NCI-H2227 (cell line): ENCODE measurements at regions not wholly inside any gene's neighbourhood (a gene's known extent, or its start where the extent isn't known, plus 50 kb on each side); places are given as distances from the start of the nearest gene placed in this dataset.

Source experiments
- DNase-seq: peaks from one replicate; lab custom pipeline; 2025; ENCODE audit not compliant: unreplicated experiment; lab: John Stamatoyannopoulos, UW

DNA sequence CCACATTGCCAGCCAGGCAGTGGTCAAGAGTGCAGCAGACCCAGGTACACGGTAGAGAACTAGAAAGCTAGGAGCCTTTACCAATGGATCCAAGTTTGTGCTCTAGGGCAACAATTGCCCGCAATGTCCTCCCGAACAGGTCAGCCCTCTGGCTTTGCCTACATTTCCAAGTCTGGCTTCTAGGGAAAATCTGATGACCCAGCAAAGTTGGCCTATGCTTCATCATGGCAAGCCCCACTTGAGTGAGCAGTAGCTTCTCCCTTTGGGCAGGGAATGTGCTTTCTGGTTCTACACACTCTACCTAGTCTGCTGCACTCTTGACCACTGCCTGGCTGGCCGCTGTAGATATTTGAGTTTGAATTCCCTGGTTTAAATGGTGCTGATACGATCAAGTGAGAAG lies 361.6 kb upstream of the NR2F2 start:
- DNase-seq, result no peak

DNA sequence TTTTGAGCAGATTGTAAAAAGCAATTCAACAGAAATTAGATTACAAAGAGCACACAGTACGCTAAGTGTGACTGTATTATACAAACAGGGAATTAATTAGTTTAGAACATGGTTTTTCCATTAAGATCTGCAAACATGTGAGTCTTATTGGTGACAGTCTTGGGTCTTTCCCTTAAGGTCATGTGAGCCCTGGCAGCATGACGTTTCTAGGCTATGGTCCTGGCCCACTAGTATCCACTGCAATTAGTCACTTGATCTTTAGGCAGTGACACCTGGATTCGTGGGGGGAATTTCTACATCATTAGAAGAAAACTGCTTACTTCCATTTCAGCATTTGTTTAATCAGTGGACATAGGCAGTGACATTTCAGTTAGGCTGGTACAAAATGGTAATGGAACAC lies 360.2 kb upstream of the NR2F2 start:
- no peak for DNase-seq

DNA sequence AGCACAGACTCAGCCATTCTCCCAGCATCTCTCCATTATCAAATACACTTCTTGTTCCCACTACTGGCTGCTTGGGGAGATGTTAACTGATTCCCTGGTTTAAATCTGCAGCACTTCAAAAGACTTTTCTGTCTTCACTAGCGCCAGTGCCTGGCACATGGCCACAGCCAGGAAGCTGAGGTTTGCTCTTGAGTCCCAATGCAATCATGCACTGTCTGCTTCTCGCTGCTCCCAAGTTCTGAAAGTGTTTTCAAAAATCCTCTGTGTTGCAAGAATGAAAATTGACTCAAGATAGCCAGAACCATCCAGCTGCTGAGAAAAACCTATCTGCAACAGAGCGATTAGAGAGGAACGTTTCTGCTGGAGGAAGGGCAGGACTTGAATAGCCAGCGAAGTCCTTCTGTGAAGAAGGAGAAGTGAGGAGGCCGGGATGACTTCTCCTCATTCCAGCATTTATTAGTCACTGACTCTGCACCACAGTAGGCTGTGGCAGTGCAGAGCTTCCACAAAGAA lies 358.4 kb upstream of the NR2F2 start:
- no peak for DNase-seq

DNA sequence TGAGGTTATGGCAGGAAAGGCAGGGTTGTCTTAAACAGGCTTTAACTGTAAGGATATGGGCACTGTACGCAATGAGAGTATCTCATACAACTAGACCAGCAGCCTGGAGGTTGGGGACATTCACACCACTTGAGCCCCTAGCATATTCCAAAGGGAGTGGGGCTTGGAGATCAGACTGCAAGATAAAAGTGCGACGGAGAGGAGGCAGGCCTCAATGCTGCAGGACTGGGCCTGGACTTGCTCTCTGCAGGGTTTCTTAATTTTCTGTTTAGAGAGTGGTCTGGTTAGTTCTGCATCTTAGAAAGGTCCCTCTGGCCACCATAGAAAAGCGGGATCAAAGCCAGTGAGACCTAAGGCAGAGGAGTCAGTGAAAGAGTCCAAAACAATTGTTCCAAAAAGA lies 357.7 kb upstream of the NR2F2 start:
- no peak for DNase-seq

DNA sequence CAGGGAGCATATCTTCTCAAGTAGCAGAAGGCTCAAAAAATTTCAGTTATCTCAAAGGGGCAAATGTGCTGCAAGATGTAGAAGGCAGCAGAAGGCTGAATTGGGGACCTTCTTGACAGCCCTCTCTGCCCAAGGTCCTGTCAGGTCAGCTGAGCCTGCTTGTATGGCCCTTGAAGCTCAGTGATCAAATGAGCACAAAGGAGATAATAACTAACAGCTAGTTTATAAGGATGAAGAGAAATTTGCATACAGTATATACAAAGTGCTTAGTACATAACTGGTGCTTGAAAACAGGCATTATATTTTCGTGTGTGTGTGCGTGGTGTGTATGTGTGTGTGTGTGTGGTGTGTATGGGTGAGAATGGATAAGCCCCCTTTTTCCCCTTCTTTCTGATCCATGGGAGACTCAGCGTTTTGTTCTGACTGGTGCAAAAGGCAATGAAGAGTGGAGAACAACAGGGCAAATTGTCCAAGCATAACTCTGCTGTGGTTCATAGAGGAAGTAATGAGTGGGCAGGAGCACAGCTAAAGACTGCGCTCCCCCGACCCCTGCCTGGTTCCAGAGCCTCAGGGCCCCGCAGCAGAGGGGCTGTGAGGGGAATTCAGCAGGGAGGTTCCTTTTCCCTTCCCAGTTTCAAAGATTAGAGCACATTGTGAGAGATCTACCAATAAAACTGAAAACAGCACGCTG lies 356.8 kb upstream of the NR2F2 start:
- no peak for DNase-seq

DNA sequence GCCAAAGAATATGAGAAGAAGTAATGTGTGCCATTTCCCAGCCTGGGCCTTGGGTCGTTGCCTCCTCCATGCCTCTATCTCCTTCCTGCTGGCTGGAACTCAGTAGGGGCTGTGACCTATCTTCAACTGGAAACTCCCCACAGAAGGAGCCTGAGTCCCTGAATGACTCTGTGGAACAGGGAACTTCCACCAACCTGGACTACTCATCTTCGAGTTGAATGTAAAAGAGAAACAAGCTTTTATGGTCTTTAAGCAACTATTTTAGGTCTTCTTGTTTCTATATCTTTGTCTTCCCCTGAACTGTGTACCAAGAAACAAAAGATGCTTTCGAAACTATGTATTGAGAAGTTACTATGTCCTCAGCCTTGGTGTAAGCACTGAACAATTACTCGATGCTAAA lies 355.3 kb upstream of the NR2F2 start:
- no peak for DNase-seq

DNA sequence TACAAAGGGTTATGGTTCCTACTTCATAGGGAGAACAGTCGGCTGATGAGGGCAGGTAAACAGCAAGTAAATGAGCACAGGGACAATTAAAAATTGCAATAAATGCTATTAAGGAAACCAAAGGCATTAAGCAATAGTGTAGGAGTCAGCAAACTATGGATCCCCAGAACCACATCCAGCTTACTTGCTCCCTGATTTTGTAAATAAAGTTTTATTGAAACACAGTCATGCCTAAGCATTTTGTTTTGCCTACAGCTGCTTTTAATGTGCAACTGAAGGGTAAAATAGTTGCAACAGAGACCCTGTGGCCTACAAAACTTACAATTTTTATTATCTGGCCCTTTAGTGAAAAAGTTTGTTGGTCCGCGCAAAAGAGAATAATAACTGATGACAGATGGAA lies 351.2 kb upstream of the NR2F2 start:
- no peak for DNase-seq

DNA sequence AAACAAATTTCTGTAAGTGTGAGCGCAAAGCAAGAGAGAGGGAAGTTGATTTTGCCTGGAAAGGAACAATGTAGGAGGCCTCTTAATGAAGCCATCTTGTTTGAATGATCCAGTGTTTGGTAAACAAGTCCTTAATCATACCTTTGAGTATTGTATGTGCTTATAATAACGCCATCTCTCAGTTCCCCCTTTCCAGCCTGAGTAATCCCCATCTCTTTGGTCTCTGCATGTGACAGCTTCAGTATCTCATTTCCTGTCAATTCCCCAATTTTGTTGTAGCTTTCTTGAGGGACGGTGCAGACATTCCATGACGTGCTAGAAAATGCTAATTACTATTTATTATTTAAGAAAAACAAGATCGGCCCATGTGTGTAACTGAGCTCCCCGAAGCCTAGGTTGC lies 349.3 kb upstream of the NR2F2 start:
- DNase-seq, result no peak

DNA sequence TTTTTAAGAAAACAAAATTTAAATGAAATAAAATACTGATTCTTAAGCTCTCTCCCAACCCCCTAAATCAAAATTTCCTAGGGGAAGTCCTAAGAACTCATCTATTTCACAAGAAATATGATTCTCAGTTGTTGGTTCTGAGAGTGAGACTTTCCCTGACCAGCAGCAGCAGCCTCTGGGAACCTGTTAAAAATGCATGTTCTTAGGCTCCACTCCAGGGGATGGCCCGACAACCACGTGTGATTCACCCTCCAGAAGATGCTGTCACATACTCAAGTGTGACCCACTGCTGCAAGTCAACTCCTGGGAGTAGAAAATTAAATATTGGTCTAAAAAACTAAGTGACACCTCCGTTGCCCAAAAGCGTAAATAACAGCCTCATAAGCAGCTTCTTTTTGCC lies 343.2 kb upstream of the NR2F2 start:
- no peak for DNase-seq

DNA sequence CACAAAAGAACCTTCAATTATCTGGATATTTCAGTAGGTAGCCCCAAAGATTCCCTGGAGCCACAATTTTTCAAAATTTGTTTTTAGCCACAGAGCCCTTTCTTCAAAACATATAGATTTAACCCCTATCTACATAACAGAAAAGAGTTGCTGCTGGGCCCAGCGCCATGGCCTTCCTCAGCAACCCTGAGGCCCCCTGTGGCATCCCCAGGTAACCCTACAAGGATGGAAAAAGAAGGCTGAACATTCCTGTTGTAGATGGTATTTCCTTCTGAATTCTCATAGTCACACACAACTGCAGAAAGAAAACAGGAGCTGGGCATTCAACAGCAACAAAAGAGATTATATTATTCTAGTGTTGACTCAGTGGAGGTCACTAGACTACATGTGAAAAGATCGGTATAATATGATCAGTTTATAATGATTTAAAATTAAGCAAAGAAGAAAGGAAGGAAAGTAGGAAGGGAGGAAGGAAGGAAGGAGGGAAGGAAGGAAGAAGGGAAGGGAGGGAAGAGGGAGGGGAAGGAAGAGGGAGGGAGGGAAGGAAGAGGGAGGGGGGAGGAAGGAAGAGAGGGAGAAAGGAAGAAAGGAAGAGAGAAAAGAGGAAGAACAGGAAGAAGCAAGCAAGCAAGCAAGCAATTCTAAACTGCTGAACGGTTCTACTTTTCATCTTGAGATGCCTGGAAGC lies 342.5 kb upstream of the NR2F2 start:
- no peak for DNase-seq

DNA sequence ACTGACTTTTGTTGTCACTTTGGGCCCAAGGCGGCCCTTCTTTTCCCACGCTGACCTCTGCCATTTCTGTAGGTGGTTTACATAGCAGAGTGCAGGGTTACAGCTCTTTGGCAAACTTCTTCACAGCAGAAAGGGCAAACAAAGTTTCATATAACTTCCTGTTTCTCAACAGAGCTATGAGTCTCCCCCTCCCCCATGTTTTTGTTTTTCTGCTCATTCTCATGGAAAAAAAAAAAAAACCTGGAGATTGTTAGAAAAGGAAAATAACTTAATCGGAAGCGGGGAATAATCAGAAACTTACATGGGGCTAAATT lies 342.0 kb upstream of the NR2F2 start:
- no peak for DNase-seq

DNA sequence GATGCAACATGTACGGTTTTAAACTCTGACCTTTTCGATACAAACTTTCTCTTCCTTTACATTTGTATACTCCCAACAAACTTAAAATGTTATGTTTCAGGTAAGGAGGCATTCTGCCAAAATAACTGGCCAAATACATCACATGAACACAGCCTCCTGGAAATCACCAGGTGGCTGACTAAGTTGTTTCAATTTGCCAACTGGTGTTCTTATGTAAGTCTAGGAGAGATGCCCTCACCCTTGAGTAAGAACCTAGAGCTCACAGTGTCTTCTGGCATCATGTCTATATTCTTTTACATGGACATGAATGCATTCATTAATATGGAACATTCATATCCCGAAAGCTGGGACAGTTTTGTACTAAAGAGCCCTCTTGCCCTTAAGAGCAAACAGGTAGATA lies 341.1 kb upstream of the NR2F2 start:
- no peak for DNase-seq

DNA sequence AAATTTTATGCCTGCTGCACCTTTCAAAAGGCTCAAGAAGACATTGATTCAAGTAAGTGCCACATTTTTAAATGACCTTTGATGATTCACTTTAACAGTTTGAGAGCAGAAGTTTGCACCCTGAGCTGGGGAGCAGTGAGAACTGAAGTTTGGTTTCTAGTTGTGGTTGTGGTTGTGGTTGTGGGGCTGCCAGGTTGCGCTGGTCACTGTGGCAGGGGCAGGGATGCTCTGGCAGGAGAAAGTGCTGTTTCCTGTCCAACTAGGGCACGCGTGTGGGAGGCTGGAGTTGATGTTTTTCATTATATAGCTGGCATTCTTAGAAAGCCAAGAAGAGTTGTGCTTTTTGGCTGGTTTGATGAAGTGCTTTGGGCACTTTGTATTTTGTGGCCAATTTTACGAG lies 339.7 kb upstream of the NR2F2 start:
- DNase-seq, result no peak

DNA sequence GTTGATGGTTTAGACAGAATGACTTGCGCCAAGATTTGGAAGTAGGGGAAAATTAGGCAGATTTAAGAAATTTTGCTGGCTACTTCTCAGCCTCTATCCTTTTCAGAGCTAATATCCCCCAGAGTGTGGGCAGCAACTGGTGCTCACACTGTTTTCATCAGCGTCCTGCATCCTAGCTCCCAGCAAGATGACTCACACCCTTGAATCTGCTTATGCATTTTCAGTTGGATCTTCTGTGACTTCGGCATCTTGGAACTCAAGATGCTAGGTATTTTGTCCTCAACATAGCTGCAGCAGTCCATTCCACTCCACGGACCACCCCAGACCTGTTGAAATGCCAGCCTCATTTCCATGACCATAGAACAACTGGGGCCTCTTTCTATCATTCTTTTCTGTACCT lies 336.1 kb upstream of the NR2F2 start:
- DNase-seq, result no peak

DNA sequence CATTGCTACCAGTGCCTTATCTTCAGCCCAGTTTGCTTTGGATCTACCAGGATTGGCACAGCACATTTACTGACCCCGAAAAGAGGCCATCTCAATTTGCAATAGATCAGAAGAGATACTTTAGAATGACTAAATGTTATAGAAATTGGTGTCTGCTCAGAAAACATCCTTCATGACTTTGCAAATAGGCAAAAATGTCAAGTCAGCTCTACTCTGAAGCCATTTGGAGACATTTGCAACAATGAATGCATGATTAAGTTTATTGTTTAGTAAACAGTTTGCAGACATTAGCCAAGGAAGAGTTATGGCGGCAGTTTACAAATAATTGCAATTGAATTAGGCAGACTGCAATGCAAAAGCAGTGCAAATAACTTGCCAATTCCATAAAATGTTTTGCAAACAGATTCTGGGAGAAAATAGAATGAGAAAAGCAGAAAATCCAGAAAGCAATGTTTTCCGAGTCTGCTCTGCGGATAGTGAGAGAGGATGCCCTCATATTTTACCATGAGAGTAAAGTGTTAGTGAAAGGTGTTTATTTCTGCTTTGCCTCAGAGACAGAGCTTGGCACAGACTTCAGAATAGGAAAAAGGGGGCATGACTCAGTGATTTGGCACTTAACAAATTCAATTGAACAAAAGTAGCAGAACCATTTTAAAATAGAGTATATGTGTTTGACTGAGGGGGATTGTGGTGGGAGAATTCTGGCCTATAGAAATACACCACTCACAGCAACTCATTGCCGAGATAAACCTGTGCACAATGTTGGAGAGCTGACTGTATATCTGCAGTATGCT lies 334.9 kb upstream of the NR2F2 start:
- no peak for DNase-seq

DNA sequence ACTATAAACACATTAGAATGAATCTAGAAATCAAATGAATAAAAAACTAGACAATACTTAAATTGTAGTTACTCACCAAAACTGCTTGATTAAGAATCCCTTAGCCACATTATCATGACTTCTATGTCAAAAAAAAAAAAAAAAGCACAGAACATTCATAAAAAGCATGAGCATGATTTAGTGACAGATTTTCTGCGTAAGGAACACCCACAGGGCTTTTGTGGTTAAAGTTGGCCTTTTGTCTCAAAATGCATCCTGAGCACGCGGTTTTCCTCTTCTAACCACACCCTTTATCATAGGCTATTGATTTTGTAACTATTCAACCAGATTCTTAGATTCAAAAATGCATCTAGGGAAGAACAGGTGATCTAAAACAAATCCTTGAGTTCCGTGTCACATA lies 334.0 kb upstream of the NR2F2 start:
- DNase-seq, result no peak

DNA sequence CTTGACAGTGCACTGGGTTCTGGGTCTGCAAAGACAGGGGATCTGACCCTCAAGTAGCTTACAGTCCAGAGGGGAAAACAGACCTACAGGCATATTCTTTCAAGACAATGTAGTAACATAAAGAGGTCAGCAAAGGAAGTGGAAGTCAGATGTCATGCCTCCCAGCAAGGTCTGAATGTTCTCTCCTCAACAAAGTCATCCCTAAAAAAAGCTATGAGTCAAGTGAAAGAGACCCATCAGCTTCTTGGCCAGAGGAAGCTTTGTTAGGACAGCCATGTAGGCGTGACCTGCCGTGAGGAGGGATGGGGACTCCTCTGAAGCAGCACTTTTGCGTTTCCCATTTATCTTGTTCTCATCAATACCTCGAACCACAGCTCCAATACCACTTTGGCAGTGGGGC lies 331.6 kb upstream of the NR2F2 start:
- DNase-seq, result no peak

DNA sequence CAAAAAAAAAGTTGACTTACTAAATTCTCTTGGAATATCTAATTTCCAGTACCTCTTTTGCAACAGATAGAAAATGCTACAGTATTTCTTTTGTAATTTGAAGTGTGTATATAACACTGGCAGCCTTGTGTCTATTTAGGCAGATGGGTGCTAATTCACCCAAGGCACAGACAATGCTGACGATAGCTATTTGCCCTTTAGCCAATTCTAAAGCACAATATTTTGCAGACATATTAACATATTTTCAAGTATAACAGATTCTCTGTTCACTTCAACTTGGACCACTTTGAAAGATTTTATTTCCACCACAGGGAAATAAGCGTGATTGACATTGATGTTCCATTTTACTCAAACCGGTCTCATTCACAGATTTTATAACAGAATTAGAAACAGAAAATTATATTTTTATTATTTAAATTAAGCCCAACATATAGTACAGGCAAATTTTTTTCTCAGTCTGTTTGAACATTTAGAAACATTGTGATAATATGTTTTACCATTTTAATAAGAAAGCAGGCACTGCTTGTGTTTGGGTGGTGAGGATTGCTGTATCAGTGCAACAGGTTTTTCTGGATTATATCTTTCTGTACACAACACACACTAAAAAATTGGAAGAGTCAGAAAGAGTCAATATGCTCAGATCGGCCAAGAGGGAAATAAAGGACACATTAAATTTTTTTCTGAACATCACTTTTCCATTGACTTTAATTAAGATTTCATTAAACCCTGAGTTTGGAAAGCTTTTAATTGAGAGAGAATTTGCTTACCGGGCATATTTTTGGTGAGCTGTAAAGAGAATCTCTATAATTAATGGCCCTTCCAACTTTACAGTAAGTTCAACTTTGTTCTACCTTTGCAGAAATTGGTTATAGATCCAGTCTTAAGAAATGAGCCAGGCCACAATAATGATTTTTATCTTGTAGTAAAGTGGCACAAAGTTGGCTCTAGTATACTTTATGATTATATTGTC lies 327.3 kb upstream of the NR2F2 start:
- DNase-seq, result no peak

DNA sequence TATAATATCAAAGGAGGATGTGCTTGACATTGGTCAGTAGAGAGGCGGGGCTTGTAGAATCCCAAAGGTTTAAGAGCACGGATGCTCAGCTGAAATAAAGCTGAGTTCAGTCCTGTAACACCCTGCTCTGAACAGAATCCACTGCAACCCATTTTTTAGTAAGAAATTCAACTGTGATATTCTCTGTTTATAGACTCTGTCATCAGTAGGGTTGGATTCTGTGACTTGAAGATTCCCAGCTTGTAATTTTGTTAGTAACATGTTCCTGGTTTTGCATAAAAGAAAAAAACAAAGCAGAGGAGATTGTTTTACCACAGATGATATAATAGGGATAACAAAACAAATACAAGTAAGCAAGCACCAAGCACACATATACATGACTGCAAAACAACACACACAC lies 324.6 kb upstream of the NR2F2 start:
- DNase-seq, result no peak

DNA sequence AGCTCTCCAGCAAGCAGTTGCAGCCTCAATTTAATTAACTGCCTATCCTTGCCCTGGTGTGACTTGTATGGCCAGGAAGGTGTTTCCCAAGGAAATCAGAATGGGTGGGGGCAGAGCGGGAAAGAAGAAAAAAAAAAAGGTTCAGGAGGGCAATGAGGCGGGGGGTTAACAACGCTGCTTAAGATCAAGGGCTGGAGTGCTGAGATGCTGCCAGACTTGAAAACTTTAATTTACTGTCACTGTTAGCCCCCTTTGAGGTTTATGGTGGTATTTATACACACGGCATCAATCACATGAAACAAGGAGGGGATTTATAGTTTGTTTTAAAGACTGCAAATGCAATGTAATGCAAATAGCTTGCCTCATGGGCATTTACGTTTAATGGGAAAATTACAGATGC lies 319.4 kb upstream of the NR2F2 start:
- no peak for DNase-seq

DNA sequence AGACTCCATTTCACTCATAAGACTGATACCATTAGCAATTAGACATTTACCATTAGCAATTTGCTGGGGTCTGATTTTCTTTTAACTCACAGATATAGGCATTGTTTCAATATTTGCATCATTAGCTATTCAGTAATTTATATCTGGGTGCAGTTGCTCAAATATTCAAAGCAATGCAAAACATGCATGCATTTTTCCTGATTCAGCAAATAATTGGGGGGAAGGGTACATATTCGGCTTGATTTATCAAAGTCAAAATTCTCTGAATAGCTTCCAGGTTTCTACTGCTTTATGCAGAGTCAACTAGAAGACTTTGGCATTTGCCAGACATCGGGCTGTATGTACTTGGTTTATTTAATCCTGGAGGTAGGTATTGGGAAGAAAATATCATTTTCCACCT lies 315.6 kb upstream of the NR2F2 start:
- no peak for DNase-seq
